RKO (cell line): ENCODE measurements at regions not wholly inside any gene's neighbourhood (a gene's known extent, or its start where the extent isn't known, plus 50 kb on each side); places are given as distances from the start of the nearest gene placed in this dataset.
"Not testable (repeated sequence)": the region's sequence is repeated elsewhere in the genome, so short reads cannot be mapped to it uniquely, and the experiment has no call there.

Experiments used
- DNase-seq: peaks from one replicate; pipeline ENCODE4 v3.0.0-alpha.2; 2016; ENCODE audit warnings: low spot score

DNA sequence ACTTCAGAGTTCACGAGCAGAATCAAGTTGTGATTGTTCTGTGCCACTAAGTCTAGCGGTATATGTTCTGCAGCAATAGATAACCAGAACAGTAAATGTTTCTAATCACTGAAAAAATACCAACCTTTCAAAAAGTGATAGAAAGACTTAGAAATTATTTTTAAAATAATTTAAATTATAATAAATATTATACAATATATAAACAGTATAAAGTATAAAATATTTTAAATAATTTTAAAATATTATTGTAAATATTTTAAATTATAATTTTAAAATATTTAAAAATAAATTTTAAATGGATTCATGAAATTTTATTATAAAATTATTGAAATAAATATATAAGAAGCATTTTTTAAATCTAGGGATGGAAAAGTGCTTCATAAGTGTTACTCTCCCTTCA lies 126.3 kb upstream of the ID2 start:
- DNase-seq: no peak

DNA sequence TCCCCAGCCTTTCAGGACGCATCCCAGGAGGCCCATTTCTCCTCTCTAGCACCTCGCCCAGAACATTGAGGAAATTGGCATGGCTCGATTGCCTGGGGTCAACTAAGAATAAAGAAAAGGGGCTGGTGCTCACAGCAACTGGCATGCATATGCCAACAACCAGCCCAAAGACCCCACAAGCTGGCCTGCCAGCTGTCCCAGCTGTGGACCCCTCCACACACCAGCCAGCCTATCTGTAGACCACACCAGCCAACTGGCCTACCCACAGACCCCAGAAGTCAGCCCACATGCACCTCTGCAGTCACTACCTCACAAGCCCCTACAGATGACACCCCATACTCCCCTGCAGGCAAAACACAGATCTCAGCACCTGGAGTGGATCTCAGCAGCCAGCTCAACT lies 123.8 kb upstream of the ID2 start:
- no peak for DNase-seq

DNA sequence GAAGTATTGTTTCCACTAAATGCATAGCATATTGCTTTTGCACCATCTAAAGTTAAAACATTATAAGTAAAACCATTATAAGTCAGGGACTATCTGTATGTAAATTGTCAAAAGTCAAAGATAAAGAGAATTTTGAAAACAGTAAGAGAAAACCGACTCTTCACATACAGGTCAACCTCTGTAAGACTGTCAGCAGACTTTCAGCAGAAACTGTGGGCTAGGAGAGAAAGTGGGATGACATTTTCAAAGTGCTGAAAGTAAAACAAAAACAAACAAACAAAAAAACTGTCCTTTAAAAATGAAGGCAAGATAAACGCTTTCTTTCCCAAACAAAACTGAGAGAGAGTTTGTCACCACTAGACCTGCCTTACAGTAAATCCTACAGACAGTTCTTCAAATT lies 122.9 kb upstream of the ID2 start:
- DNase-seq: no peak

DNA sequence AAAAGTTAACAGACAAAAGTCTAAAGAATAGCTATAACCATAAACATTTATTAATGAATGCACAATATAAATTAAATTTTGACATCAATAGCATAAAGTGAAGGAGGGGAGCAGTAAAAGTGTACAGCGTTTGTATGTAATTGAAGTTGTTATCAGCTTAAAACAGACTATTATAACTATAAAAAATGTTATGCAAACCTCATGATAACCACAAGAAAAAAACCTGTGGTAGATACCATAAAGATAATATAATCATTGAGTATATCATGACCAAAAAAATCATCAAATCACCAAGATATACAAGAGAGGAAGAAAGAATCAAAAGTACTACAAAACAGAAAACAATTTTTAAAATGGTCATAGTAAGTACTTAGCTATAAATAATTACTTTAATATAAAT lies 122.1 kb upstream of the ID2 start:
- no peak for DNase-seq

DNA sequence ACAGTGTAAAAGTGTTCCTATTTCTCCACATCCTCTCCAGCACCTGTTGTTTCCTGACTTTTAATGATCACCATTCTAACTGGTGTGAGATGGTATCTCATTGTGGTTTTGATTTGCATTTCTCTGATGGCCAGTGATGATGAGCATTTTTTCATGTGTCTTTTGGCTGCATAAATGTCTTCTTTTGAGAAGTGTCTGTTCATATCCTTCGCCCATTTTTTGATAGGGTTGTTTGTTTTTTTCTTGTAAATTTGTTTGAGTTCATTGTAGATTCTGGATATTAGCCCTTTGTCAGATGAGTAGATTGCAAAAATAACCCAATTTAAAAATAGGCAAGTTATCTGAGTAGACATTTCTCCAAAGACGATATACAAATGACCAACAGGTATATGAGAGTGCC lies 120.2 kb upstream of the ID2 start:
- not testable (repeated sequence) for DNase-seq

DNA sequence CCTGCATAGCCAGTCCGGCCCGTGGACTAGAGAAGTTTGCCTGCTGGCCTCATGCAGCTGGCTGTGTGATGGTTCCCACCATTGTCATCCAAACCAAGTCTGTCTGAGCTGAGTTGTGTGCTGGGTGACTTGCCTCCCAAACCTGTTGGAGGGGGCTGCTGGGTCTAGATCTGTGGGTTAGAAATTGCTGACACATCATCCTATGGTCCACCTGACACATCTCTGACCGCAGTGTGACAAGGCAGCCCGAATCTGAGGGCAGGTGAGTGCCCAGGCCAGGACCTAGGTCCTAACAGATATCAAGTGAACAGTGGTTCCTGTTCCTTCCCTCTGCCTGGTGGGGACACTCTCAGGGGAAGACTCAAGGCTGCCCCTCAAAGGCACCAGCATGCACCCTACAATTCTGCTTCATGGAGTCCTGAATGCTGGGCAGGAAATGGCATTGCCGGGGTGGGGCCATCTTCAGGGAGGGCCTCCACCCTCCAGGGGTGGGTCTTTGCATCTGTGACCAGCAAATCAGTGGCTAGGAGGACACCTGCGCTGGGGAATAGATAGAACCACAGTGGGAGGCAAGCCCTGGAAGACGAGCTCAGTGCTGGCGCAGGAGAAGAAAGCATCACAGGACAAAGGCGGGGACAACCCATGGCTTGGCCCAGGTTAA lies 117.9 kb upstream of the ID2 start:
- no peak for DNase-seq

DNA sequence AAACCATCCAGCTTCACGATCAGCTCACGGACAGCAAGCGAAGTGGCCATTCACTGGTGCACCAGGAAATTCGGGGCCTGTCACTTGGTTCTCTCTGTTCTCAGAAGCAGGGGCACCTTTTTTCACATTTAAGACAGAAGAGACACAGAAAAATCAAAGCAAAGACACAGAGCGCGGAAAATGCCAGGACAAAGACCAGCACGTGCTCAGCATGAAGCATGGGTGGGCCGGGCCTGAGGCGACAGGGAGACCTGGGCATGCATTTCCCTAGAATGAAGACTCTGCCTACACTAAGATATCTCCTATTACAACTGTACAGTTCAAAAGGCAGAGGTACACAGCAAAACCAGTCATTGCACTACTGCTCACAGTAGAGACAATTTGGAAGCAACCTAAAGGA lies 117.4 kb upstream of the ID2 start:
- DNase-seq: no peak

DNA sequence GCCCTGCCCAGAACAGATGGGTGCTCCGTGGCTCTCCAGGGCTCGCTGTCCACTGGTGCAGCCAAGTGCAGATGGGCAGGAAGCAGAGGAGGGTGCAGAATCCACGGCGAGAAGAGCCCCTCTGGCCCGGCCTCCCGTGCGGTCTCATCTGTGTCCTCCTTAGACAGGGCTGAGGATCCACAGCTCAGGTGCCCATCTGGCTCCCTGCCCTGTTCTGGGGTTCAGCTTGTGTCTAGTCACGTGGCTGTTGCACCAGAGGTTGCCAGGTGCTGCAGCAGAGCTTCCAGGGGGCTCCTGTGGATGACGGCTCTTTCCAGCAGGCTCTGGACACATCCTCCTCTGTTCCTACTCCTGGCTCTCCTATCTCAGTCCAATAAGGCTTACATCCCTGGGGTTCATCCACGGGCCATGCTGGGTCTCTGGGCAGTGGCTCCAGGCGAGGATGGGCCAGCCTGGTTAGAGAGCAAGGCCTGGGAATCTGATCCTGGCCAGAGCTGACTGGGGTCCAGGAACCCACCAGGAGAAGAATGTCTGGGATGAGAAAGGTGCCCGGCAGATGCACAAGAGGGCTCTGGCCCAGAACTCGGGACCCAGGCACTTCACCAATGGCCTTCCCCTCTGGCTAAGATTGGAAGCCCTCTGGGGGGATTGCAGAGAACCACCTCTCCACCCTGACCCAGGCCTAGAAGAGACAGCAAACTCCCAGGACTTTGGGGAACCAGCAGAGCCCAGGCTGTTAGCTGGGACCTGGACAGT lies 116.3 kb upstream of the ID2 start:
- no peak for DNase-seq

DNA sequence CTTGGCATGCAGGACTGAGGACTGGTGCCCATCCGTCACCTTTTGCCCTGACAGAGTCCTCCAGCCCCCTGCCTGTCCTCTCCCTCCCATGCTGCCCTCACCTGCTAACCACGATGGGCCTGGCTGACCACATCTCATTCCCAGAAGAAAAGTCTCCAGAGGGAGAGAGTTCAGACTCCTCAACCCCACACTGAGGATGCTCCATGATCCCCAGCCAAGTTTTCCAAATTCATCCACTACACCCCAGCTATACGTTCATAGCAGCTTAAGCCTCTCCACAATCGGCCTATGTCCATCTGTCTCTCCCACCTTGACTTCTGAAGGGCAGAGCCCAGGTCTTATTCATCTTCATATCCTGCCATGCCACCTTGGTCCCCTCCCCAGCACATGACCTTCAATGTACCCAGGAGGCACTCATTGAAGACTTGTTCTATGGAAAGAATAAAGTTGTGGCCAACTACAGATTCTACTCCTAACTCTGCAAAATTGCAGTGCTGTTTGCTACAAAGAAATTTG lies 115.6 kb upstream of the ID2 start:
- no peak for DNase-seq

DNA sequence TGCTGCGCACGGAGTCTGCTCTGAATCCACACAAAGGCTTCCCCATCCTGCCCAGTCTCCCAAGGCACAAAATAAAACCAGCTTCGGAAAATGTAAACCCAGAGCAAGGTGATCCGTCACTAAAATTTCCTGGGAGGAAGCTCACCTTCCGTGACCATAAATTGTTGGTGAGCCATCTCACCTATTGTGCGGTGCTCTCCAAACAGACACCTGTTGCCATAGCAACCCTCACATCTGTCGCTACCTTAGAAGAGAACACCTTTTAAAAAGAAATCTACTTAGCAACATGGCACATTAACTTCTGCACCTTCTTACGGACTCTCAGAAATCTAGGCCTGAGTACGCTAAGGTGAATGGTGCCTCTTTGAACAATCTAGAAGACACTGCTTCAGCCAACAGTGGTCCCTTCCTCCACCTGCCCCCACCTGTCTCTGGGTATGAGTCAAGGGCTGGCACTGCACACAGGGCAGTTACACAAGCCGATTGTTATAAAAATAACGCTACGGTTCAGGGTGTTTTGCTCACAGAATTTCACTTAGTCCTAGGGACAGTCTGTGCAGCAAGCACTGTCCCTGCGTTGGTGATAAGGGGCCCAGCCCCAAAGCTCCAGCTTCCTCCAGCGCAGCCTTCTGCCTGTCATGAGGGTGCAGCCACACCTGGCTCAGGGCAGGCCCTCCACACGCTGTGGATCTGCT lies 114.9 kb upstream of the ID2 start:
- DNase-seq: no peak

DNA sequence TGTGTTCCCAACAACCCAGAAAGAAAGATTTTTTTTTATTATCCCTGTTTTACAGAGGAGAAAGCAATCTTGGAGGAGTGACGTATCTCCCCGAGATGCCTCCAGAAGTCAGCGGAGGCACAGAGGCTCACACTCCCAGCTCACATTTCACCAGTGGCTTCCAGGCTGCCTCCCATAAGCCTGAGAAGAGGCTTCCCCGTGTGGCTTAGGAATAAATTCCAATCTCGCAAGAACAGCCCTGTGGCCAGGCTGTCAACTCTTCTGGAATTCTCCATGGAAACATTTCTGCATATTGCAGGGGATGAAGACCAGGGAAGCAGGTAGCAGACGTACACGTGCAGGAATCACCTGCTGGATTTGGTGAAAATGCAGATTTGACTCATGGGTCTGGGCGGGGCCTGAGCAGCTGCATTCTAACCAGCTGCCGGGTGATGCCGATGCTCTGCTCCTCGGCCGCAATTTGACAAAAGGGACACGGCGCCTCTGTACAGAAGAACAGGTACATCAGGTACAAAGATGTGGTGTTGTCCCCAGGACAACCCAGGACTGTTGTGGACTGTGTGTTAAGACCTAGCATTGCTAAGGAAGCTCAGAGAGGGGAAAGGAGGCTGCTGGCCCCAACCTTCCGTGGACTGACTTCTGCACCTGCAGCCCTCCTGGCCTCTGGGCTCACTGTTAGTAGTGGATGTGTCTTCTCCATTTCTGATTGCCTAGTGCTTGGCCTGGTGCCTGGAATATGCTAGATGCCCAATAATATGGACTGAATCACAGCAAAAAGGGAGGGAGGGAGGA lies 114.2 kb upstream of the ID2 start:
- no peak for DNase-seq

DNA sequence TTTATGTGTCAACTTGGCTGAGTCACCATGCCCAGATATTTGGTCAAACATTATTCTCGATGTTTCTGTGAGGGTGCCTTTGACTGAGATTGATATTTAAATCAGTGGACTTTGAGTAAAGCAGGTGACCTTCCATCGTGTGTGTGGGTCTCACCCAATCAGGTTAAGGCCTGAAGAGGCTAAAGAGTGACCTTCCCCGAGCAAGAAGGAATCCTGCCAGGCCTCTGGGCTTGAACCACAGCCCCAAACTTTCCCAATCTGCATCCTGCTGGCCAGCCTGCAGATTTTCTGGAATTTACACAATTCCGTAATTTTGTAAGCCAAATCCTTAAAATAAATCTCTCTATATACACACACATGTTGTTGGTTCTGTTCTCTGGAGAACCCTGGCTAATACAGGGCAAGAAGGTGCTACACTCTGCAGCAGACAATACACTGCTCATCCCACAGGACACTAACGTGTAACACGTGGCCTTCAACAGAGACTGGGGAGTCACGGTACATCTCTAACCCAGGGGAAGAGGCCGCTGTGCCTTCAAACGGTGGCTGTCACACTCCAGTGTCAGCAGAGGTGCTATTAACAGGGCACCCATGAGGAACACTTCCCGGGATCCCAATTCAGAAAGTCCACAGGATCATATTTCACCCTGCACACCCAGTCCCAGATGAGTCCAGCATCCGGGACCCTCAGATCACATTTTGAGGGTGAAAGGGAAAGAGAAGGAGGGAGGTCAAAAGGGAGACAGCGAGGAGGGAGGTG lies 113.1 kb upstream of the ID2 start:
- DNase-seq: no peak

DNA sequence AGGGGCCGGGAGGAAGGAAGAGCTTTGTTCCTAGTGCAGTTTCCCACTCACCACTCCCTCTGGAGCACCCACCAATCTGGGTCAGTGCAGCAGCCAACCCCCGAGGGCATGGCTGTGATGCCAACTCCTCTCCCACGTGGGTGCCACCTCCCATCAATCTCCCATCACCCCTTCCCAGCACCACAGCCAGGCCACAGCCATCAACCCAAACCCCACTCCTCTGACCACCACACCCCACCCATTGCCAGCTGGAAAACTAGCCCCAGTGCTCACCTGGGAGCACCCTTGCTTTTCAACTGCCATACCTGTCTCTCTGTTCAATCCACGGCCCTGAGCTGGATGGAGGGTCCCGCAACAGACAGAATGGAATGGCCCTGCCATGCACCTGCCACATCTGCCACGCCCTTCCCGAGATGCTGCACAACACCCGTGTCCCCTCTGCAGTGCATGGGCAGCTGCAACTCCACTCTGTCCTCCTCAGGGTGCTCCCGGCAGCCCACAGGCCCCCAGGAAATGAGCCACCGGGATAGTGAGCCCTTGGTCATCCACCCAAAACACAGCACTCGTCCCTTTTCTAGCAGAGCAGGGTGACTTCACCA lies 112.4 kb upstream of the ID2 start:
- no peak for DNase-seq

DNA sequence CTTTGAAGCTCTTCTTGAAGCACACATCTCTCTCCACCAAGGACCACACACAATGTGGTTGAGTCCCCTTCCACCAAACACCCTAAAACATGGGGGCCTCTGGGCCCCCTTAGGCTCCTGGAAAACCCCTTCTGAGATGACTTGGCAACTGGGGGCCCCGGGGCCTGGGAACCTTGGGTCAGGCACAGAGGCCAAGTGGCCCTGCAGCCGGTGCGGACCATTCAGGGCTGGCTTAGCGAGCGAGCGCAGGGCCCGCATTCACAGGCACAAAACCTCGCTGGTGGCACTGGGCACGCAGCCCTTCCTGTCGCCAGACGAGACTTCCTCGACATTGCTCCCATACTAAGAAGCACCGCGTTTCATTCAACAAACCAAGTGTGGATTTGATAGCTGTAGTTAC lies 111.2 kb upstream of the ID2 start:
- DNase-seq: no peak

DNA sequence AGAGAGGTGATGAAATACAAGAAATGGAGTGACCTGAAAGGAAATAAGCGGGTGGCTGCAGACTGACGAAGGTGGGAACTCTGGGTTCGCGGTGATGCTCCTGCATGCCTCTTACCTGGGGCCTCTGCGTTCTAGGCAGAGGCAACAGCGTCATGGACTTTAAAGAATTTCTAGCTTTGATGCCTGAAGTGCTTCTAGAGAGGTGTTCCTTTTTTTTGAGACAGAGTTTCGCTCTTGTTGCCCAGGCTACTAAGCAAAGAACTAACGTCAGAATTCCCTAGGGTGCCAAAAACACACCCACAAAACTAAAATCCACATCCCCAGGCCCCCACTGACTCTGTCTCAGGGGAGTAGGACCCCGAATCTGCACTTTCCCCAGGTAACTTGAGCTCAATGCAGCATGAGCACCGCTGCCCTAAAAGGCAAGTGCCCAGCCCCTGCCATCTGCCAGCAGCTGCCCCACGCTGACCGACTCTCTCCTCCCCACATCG lies 110.5 kb upstream of the ID2 start:
- DNase-seq: no peak

DNA sequence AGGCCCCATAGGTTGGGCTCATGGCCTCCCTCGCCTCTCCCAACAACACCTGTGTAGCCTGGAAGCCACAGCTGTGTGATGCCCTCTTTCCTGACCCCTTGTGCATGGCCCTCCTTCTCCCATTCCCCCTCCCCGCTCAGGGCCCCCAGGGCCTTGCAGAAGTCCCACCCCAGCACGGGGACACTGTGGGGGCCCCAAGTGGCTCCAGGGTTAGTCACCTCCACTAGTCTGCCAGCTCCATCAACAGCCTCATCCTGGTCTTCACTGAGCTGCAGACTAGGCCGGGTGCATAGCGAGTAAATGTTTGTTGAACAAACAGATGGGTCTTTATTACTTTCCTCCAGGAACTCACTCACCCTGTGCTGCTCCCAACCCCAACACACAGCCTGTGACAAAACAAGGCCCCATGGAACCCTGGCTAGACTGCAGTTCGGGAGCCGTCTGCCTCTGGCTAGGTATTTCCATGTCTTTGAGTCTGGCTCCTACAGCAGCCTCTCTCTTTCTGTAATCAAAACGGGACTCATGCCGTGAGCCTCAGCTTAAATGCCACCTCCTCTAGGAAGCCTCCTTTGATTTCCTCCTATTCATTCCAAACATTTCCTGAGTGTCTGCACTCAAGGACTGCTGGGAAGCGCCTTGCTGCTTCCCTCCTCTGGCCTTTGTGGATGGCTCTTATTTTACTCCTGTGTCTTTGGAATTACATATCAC lies 109.9 kb upstream of the ID2 start:
- no peak for DNase-seq

DNA sequence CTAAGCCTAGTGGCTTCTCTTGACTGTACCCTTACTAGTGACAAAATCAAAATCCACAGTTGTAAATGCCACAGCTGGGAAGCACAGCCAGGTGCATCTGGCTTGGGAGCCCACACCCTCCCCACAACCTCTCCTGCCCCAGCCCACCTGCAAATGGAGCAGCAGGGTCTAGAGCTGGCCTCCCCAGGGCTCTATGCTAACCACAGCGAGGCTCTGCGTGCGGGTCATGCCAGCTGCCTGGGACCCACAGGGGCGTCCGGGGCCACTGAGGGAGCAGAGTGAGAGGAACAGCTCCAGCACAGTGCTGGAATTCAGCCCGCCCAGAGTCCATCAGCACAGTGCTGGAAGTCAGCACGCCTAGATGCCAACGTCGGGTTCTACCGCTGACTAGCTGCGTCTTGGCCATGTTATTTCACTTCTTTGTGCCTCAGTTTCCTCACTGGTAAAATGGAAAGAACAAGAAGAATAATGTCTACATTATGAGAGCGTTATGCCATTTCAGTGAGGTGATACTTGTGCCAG lies 109.1 kb upstream of the ID2 start:
- DNase-seq: no peak

DNA sequence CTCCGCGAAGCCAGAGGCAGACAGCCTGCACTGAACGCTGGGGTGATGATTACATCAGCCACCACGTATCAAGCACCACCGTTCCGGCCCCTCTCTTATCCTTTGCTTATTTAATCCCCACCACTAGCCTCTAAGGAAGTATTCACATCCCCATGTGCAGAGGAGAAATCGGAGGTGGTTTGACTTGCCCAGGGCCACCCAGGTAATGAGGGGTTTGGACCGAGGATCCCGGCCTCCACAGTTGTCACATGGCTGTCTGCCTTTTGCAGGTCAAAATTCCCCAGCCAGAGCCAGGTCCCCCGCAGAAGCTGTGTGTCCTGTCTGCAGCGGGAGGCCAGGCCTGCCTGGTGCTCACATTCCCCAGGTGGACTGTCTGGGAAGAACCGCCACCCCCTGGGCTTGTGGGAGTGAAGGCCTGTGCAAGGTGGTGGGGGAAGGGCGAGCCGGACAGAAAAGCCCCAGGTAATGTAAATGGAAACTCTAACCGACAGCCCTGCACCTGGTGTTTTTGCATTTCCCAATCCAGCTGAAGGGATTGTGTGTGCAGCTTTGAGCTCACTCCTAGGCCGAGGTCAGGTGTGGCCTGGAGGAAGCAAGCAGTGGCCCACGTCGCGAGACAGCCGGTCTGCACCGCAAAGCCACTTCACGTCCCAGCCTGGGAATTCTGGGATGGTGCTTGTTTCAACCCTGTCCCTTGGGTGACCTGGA lies 108.5 kb upstream of the ID2 start:
- no peak for DNase-seq

DNA sequence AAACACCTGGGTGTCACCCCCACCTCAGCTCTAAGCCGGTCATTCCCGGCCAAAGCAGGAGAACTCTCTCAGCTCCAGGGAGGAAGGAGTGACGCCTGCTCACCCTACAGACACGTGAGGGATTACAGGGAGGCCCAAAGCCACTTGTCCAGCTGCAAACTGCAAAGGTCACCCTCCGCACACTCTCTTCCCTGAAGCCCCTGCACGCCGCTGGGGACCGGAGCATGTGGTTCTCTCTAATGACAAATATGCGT lies 108.0 kb upstream of the ID2 start:
- no peak for DNase-seq
